GM18508 (cell line): ENCODE measurements at regions not wholly inside any gene's neighbourhood (a gene's known extent, or its start where the extent isn't known, plus 50 kb on each side); places are given as distances from the start of the nearest gene placed in this dataset.
A peak's percentile ranks its signal among the peaks of the same experiment; 100 is the strongest.
"Not testable (repeated sequence)": the region's sequence is repeated elsewhere in the genome, so short reads cannot be mapped to it uniquely, and the experiment has no call there.

Experiments used
- ATAC-seq: cut with Tn5 transposase; IDR thresholded peaks from one replicate; pipeline ENCODE4 v1.9.1; 2021; ENCODE audit warnings: moderate number of reproducible peaks; ENCODE audit not compliant: insufficient read depth, unreplicated experiment

DNA sequence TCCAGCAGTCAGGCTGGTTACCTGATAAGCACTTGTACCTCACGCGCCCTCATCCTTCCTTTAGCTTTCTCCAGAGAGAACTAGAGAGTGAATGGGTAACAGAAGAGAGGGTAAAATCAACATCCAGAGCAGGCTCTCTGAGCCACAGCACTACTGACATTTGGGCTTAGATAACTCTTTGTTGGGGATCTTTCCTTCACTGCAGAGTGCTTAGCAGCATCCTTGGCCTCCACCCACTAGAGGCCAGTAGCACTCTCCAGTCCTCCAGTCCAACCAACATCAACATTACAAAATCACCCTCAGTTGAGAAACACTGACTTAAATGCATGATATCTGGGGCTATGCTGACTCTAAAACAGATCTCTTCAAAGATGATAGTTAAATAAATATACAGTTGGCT lies 220.7 kb downstream of the TACR3 start:
- no peak for ATAC-seq

GRCh38 chr4:103498161-103499070 lies 221.4 kb downstream of the TACR3 start:
- ATAC-seq: peak; percentile 88

DNA sequence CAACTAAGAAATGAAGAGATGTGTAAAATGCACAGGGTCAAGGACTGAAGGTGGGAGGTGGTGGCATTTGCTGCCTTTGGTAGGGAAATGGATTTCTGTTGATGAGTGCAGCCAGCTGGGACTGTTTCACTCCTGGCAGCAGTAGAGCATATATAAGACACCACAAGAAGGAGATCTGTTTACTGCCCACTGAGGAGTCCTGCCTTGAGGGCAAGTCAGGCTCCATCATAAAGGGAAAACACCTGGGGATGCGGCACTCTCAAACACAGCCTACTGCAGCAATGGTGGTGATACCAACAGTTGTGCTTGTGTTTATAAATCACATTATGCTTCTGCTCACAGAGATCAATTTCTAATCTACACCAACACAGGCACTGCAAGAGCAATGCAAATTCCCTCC lies 222.1 kb downstream of the TACR3 start:
- ATAC-seq: peak; percentile 40

DNA sequence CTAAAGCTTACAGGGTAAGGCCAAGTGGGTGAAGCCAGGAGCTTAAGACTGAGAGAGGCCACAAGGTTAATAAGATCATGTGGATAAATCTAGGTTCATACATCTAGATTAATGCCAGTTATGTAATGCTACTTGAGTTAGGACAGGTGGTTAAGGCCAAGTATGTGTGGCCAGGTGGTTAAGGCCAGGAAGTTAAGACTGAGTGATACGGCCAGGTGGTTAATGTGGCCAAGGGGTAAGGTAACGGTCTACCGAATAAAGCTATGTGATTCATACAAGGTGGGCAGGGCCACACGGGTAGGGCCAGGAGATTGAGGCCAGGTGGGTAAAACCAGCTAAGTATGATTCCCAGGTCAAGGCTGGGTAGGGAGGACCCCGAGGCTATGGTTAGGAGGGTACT lies 223.0 kb downstream of the TACR3 start:
- ATAC-seq: peak; percentile 25

- ATAC-seq: no peak
Observed at GRCh38 chr4:103493450-103494159, 226.2 kb downstream of the TACR3 start.

DNA sequence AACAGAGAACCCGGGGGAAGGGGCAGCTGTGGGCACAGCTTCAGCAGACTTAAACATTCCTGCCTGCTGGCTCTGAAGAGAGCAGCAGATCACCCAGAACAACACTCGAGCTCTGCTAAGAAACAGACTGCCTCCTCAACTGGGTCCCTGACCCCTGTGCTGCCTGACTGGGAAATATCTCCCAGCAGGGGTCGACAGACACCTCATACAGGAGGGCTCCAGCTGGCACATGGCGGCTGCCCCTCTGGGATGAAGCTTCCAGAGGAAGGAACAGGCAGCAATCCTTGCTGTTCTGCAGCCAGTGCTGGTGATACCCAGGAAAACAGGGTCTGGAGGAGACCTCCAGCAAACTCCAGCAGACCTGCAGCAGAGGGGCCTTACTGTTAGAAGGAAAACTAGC lies 234.5 kb downstream of the TACR3 start:
- not testable (repeated sequence) for ATAC-seq

DNA sequence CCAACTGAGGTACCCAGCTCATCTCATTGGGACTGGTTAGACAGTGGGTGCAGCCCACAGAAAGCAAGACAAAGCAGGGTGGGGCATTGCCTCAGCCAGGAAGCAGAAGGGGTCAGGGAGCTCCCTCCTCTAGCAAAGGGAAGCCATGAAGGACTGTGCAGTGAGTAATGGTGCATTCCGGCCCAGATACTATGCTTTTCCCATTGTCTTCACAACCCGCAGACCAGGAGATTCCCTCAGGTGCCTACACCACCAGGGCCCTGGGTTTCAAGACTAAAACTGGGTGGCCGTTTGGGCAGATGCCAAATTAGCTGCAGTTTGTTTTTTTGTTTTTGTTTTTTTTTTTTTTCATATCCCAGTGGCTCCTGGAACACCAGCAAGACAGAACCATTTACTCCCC lies 235.3 kb downstream of the TACR3 start:
- no peak for ATAC-seq

DNA sequence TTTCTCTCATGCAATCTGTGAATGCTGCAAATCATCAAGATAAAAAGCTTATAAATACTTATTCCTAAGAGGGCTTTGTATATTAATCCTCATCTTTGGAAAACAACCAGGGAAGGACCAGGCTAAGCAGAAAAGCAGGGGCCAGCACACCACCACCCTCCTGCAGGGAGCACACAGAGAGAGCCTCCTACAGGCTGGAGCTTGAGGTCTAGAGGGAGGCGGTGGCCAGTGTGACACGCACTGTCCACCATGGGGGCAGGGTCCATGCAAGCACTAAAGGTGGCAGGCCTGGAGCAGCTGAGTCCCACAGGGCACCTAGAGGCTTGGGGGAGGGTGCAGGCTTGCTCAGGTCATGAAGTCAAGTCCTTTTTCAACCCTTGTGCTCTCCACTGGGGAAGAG lies 236.9 kb downstream of the TACR3 start:
- no peak for ATAC-seq

- ATAC-seq: no peak
Observed at GRCh38 chr4:103482471-103482870, 237.3 kb downstream of the TACR3 start.

DNA sequence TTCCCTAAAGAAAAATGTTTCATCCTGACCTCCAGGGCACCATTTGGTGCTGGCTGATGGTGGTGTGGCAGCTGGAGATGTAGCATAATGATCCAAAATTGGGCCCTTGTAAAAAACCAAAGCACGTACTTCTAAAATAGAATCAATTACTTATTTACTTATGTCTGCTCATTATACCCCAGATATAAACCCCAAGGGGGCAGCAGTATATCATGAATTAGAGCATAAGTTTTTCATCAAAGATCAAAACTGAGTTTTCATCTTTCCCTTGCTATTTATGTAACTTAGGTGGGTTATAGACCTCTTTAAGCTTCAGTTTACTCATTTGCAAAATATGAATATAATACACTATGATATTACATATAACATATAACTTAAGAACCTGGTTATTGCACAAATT lies 241.1 kb downstream of the TACR3 start:
- no peak for ATAC-seq

- ATAC-seq: no peak
Observed at GRCh38 chr4:103478210-103478609, 241.6 kb downstream of the TACR3 start.

- ATAC-seq: no peak
Observed at GRCh38 chr4:103457566-103457965, 259.4 kb upstream of the CENPE start.

DNA sequence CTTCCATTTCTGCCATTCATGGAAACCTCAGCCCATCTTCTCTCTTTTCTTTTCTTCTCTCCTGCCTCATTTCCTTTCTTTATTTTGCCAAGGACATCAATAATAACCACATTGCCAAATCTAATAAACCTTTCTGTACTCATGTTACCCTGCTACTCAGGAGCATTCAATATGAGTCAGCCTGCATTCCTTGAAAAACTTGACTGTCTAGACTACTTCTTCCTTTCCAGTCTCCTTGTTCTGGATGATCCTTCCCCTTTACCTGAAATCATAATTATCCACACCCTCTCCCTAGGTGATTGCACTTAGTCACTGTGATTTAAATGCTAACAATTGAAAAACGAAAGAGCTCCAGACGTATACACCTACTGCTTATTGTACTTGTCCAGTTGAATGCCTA lies 253.2 kb upstream of the CENPE start:
- ATAC-seq: no peak

DNA sequence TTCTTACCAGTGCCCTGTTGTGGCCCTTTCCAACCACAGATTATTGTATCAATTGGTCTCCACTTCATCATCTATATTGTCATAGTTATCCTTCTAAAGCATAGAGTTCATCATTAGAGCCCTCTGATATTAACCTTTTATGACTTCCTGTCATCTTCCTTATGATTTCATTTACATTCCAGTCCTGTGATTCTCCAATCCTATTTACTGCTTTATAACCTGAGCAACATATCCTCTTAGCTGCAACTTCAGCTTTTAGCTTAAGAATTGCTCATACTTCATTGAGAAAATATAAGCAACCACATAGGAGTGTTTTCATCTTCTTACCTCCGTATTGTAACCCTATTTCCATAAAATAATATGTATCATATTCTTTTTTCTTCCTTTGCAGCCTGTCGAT lies 252.6 kb upstream of the CENPE start:
- no peak for ATAC-seq

- no peak for ATAC-seq
Observed at GRCh38 chr4:103449296-103450023, 251.3 kb upstream of the CENPE start.

DNA sequence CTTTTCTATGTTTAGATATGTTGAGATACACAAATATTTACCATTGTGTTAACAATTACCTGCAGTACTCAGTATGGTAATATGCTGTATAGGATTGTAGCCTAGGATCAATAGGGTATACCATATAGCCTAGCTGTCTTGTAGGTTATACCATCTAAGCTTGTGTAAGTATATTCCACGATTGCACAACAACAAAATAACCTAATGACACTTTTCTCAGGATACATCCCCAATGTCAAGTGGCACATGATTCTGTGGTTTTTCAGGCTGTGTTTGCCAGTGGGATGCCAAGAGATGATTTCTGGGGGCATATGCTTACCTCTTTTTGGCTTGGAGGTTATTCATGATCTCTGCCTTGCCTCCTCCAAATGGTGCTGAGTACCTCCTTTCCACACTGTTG lies 247.2 kb upstream of the CENPE start:
- no peak for ATAC-seq

DNA sequence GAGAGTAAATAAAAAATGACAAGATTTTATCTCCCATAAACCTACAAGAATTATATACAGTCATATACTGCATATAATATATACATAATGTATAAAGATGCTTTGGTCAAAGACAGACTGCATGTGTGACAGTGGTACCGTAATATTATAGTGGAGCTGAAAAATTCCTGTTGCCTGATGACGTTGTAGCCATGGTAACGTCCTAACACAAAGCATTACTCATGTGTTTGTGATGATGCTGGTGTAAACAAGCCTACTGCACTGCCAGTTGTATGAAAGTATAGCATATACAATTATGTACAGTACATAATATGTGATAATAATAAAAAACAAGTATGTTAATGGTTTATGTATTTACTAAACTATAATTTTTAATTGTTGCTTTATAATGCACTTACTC lies 245.2 kb upstream of the CENPE start:
- ATAC-seq: no peak

DNA sequence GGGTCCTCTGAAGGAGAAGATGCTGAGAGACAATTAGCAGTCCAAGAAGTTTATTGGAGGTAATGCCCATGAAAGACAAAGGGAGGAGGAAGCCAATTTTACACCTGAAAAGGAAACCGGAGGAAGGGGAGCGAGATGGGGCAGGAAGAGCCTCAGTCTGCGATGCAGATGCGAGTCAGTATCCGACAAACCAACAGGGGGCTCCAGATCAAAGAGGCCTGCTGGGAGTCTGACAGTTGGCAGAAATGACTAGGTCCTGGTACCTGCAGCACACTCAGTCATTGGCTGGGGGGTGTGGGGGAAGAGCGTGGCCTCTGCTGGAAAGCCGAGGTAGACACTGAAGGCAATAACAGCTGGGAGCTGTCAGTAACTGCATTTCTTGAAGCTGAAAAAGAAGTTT lies 231.1 kb upstream of the CENPE start:
- peak; percentile 81 for ATAC-seq

DNA sequence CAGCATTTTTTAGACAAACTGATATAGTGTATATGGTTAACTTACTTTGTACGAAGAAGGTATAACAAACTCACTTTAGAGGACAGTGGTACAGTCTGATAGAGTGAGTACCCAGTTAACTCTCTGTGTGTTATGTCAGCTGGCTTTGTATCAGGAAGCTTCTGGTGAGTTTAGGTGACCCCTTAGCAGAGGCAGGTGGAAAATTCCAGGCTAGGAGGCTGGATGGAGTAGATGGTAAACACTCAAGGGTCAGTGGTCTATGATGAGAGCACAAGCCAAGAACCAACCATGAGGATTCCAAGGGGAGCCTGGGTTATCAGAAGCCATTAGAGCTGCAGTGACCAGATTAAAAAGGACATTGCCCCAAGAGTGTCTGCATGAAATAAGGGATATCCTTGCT lies 227.3 kb upstream of the CENPE start:
- ATAC-seq: no peak

- ATAC-seq: no peak
Observed at GRCh38 chr4:103424853-103425252, 226.7 kb upstream of the CENPE start.

- no peak for ATAC-seq
Observed at GRCh38 chr4:103423261-103423660, 225.1 kb upstream of the CENPE start.
